ENCODE measurements at regions not wholly inside any gene's neighbourhood (a gene's known extent, or its start where the extent isn't known, plus 50 kb on each side); places are given as distances from the start of the nearest gene placed in this dataset.

- no peak for TF ChIP-seq CTCF (IDR thresholded peaks at IDR 0.05; ENCODE audit: low read length)
- TF ChIP-seq EZH2 (IDR thresholded peaks at IDR 0.05; ENCODE audit: borderline replicate concordance, low read length): no peak
Measured at GRCh38 chr7:108627476-108628051, 57.9 kb downstream of the DNAJB9 start.
